GM18870 (cell line): ENCODE measurements at regions not wholly inside any gene's neighbourhood (a gene's known extent, or its start where the extent isn't known, plus 50 kb on each side); places are given as distances from the start of the nearest gene placed in this dataset.
A peak's percentile ranks its signal among the peaks of the same experiment; 100 is the strongest.

ENCODE experiments used
- ATAC-seq: cut with Tn5 transposase; IDR thresholded peaks from one replicate; pipeline ENCODE4 v1.9.1; 2021; ENCODE audit warnings: moderate library complexity; ENCODE audit not compliant: unreplicated experiment

- no peak for ATAC-seq
Observed at GRCh38 chr6:15780437-15780836, 117.6 kb upstream of the DTNBP1 start.

GRCh38 chr6:15779726-15780125 is 116.9 kb upstream of the DTNBP1 start:
- ATAC-seq: no peak

- ATAC-seq: no peak
Observed at GRCh38 chr6:15776458-15776980, 113.7 kb upstream of the DTNBP1 start.

GRCh38 chr6:15775741-15776140 is 112.9 kb upstream of the DTNBP1 start:
- ATAC-seq: no peak

GRCh38 chr6:15775076-15775634 is 112.3 kb upstream of the DTNBP1 start:
- no peak for ATAC-seq

GRCh38 chr6:15773806-15774410 is 111.1 kb upstream of the DTNBP1 start:
- ATAC-seq: no peak

GRCh38 chr6:15770347-15771143 is 107.7 kb upstream of the DTNBP1 start:
- ATAC-seq: peak; percentile 82

GRCh38 chr6:15769511-15770018 is 106.7 kb upstream of the DTNBP1 start:
- ATAC-seq: no peak

- no peak for ATAC-seq
Observed at GRCh38 chr6:15768999-15769398, 106.2 kb upstream of the DTNBP1 start.

- no peak for ATAC-seq
Observed at GRCh38 chr6:15763837-15764236, 101.0 kb upstream of the DTNBP1 start.

GRCh38 chr6:15763364-15763763 is 100.5 kb upstream of the DTNBP1 start:
- no peak for ATAC-seq

GRCh38 chr6:15761045-15761502 is 98.2 kb upstream of the DTNBP1 start:
- ATAC-seq: no peak

- no peak for ATAC-seq
Observed at GRCh38 chr6:15758631-15759215, 95.9 kb upstream of the DTNBP1 start.

GRCh38 chr6:15755526-15755925 is 92.7 kb upstream of the DTNBP1 start:
- no peak for ATAC-seq

GRCh38 chr6:15754706-15755079 is 91.9 kb upstream of the DTNBP1 start:
- ATAC-seq: no peak

- ATAC-seq: no peak
Observed at GRCh38 chr6:15754035-15754705, 91.3 kb upstream of the DTNBP1 start.

GRCh38 chr6:15752820-15753219 is 90.0 kb upstream of the DTNBP1 start:
- ATAC-seq: no peak

GRCh38 chr6:15751721-15752350 is 89.0 kb upstream of the DTNBP1 start:
- no peak for ATAC-seq

GRCh38 chr6:15748341-15748740 is 85.5 kb upstream of the DTNBP1 start:
- no peak for ATAC-seq

- no peak for ATAC-seq
Observed at GRCh38 chr6:15747354-15747883, 84.6 kb upstream of the DTNBP1 start.
